GM12872 (cell line): ENCODE measurements at regions not wholly inside any gene's neighbourhood (a gene's known extent, or its start where the extent isn't known, plus 50 kb on each side); places are given as distances from the start of the nearest gene placed in this dataset.

Source experiments
- TF ChIP-seq, protein P1 (sequence below): IDR thresholded peaks from 3 replicates; pipeline ENCODE4 v1.5.1; 2011; ENCODE audit warnings: low read depth, mild to moderate bottlenecking, low read length, moderate library complexity; ENCODE audit not compliant: insufficient read depth

DNA sequence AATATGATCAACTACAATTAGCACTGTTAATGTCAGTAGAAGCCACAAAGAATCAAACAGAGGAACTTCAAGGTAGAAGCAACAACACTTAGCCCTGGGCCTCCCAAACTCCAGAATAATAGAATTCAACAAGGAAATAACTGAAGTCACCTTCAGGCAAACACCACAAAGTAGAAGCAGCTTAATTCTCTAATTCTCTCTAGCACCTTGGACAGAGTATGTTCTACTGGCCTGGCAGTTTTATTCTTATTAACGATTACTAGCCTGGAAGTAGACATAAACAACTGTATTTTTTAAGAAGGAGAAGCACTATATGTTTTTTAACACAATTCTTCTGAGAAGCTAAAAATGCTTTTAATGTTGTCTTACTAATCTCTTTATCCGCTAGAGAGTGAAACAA lies 911.9 kb downstream of the DTWD2 start:
- TF ChIP-seq, protein P1, sequence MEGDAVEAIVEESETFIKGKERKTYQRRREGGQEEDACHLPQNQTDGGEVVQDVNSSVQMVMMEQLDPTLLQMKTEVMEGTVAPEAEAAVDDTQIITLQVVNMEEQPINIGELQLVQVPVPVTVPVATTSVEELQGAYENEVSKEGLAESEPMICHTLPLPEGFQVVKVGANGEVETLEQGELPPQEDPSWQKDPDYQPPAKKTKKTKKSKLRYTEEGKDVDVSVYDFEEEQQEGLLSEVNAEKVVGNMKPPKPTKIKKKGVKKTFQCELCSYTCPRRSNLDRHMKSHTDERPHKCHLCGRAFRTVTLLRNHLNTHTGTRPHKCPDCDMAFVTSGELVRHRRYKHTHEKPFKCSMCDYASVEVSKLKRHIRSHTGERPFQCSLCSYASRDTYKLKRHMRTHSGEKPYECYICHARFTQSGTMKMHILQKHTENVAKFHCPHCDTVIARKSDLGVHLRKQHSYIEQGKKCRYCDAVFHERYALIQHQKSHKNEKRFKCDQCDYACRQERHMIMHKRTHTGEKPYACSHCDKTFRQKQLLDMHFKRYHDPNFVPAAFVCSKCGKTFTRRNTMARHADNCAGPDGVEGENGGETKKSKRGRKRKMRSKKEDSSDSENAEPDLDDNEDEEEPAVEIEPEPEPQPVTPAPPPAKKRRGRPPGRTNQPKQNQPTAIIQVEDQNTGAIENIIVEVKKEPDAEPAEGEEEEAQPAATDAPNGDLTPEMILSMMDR, result no peak

DNA sequence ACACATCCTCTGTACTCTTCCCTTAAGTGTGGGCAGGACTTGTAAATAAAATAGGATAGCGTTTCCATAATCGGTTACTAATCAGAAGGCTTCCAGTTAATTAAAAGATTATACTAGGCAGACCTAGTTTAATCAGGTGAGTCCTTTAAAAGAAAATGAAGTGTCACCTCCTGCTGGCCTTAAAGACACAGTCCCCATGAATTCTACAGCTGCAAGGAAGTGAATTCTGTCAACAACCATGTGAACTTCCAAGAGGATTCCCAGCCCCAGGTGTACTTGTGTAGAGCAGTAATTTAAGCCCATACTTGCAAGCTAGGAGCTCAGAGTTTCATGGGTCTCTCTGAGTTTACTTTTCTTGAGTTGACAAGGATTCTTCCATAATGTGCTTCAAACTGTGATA lies 918.3 kb downstream of the DTWD2 start:
- TF ChIP-seq, protein P1, result no peak

DNA sequence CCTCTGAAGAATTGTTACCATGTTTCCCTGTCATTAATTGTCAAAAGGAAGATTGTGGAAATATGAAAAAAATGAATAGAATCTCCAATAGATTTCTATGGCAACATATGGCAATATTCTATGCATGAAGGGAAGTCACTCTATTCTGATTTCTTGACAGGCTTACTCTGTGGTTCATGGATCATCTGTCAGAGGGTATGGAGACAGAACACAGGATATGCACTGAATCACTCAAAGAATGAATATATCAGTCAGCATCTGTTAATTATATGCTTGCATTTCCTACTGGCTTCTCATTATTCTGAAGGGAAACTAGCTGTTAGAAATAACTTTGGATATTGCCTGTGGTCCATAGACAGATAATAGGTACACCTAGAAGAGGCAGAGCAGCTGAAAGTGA lies 918.9 kb downstream of the DTWD2 start:
- TF ChIP-seq, protein P1, result no peak

DNA sequence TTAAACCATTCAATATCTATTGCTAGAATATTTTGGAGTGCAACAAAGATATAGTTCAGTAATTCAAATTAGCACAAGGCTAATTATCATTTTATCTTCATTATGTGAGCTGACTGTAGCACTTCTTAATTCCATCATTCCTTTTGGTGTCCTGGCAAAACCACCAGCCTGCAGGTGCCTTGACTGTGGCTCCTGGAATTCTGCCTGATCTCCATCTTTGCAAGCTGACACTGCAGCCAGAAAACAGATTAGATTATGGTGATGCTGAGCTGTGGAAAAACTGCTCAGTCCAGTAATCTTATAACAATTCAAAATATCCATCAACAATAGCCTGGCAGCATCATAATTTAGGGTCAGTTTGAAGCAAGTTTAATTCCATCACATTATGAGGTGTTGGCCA lies 919.5 kb downstream of the DTWD2 start:
- TF ChIP-seq, protein P1, result no peak

DNA sequence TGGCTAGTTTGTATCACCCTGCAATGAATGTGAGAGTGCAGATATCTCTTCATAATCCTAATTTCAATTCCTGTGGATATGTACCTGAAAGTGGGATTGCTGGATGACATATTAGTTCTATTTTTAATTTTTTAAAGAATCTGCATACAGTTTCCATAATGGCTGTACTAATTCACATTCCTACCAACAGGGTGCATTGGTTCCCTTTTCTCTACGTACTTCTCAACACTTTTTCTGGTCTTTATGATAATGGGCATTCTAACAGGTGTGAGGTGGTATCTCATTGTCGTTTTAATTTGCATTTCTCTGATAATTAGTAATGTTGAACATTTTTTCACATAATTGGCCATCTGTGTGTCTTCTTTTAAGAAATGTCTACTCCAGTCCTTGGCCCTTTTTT lies 927.5 kb downstream of the DTWD2 start:
- TF ChIP-seq, protein P1, result no peak

DNA sequence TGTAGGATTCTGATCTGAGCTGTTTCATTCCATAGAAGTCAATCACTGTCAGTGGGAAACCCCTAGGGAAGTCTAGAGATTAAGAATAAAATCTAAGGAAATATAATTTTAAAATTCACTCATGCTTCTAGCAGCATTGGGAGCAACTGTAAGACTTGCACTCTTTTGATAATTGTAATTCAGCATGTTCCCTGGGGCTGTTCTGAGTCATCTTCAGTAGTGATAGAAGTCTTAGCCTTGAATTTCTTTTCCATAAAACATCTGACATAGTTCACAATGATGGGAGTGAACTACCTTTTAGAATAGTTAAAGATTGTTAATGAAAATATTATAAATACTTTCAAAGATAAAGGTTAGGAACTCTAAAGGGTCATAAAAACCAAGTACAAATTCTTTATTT lies 935.8 kb downstream of the DTWD2 start:
- TF ChIP-seq, protein P1, result no peak

DNA sequence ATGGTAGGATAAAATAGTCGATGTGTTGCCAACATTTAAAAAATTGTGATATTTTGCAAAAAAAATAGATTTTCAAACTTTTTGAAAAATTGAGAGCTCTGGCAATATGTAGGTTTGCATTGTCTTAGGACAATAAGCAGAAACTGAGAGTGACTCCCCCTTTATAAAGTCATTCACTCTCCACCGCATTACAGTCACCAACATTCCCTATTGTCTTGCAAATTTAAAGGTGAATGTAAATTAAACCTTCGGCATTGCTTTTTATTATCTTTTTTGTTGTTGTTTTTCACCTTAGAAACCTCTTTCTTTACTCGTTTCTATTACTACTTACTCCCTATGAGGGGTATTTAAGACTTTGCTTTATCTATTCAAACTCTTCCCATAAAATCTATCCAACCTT lies 944.2 kb downstream of the DTWD2 start:
- TF ChIP-seq, protein P1, result no peak

DNA sequence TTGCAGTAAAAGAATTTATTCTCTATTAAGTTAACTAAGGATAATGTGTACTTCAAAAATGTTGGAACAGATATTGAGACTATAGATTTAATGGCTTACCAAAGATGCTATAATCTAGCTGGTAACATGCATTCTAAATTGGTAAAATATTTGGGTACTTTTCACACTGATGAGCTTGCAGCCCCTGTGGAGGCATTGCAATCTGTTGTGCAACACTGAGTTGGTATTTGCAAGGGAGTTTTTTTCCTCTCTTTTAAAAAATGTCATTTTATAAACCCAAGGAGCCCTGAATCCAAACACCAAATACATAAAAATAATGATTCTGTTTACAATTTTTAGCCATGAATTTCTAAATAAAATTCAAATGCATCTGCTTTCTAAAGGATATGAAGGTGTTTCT lies 944.8 kb downstream of the DTWD2 start:
- TF ChIP-seq, protein P1, result no peak
